Skeletal muscle tissue (tissue), 3 donors: ENCODE measurements at regions not wholly inside any gene's neighbourhood (a gene's known extent, or its start where the extent isn't known, plus 50 kb on each side); places are given as distances from the start of the nearest gene placed in this dataset.

ENCODE experiments used
- H3K27ac ChIP-seq: one replicate; pipeline ENCODE4 v1.7.0; 2013; ENCODE audit warnings: mild to moderate bottlenecking, low read depth, low read length, inconsistent platforms
- H3K27me3 ChIP-seq, 3 donors: one replicate each; pipeline ENCODE4 v1.7.0; 2013; ENCODE audit warnings: low read length in 3 of 3; ENCODE audit not compliant: control insufficient read depth in 3 of 3, insufficient read depth in 3 of 3
- H3K36me3 ChIP-seq, 3 donors: one replicate each; pipeline ENCODE4 v1.7.0; 2013; ENCODE audit warnings: low read length in 3 of 3; ENCODE audit not compliant: control insufficient read depth in 3 of 3, insufficient read depth in 3 of 3
- H3K4me1 ChIP-seq, 3 donors: one replicate each; pipeline ENCODE4 v1.7.0; 2013; ENCODE audit warnings: low read length in 3 of 3, mild to moderate bottlenecking in 3 of 3; ENCODE audit not compliant: control insufficient read depth in 3 of 3, insufficient read depth in 3 of 3
- H3K4me3 ChIP-seq, 3 donors: one replicate each; pipeline ENCODE4 v1.7.0; 2013; ENCODE audit warnings: low read length in 3 of 3
- H3K9ac ChIP-seq, 3 donors: one replicate each; pipeline ENCODE4 v1.7.0; 2013; ENCODE audit warnings: low read length in 3 of 3, mild to moderate bottlenecking in 3 of 3, moderate library complexity in 2 of 3, low read depth in 1 of 3
- H3K9me3 ChIP-seq, 3 donors: one replicate each; pipeline ENCODE4 v1.7.0; 2013; ENCODE audit warnings: low read length in 3 of 3; ENCODE audit not compliant: control insufficient read depth in 3 of 3
- donor health status: Osteomylitis.

DNA sequence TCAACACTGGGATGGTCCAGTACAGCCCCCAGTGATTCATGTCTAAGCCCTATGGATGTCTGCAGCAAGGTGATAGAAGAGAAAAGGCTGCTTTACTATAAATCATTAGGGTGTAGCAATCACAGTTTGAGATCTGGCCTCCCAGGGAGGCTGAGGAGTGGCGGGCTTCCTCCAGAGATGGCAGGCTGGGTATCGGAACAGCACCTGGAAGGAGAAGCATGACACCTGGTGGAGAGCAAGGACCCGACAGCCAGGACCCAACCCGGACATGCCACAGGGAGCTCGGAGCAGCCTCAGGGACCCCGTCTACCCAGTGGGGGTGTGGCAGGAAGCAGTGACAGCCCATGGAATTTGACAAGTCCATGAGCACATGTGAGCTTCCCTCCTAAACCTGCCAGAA, 114.8 kb upstream of the CD93 start:
- Histone ChIP-seq H3K36me3 (no peaks in the 10 kb centered on the region), H3K9ac (no peak overlapping the region), H3K9me3 (no peaks in the 10 kb centered on the region), H3K4me1 (peaks cover 14 to 17% (median 16%) of the 10 kb centered on the region in 3 donors), H3K27ac (no peak overlapping the region), H3K4me3 (no peak overlapping the region), H3K27me3 (no peaks in the 10 kb centered on the region)

DNA sequence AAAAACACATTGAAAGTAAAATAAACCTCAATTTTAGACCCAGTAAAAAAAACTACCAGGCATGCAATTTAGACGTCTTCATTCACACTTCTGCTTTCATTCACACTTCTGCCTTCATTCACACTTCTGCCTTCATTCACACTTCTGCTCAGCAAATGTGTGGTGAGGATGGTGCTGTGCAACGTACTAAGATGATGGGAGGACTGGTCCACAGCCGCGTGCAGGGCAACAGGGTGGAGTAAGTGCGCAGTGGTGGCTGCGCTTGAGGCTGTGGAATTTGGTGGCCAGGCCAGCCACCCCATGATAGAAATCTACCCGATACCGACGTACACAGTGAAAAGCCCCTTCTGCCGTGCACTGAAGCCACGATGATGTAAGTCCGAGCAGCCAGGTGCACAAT, 114.3 kb upstream of the CD93 start:
- no peaks in the 10 kb centered on the region for H3K36me3 ChIP-seq

GRCh38 chr20:23199356-23199755, 113.2 kb upstream of the CD93 start:
- no peak overlapping the region for H3K9ac ChIP-seq

More for the DNA sequence above, 114.3 kb upstream of the CD93 start:
- Histone ChIP-seq H3K27me3 (no peaks in the 10 kb centered on the region), H3K27ac (no peak overlapping the region), H3K4me3 (no peak overlapping the region), H3K4me1 (peaks cover 9 to 14% (median 12%) of the 10 kb centered on the region in 3 donors), H3K9me3 (no peaks in the 10 kb centered on the region), H3K9ac (no peak overlapping the region)

DNA sequence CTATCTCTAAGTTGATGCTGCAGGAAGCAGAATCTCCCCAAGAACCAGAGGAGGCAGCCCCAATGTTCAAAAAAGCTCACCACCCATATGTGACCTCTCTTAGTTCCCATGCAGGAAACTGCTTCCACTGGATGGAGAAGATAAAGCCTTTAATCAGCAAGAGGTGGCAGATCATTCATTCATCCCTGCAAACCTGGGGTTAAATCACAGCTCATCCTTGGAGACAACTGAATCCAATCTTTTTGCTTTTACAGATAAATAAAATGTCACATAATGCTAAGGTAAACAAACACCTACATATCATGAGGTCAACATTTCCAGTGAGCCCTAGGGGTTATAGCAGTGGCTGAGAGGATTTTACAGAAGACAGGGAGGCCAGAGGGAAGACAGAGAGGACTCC, 112.7 kb upstream of the CD93 start:
- Histone ChIP-seq H3K9ac (no peak overlapping the region), H3K27me3 (no peaks in the 10 kb centered on the region), H3K36me3 (no peaks in the 10 kb centered on the region), H3K4me3 (no peak overlapping the region), H3K27ac (no peak overlapping the region), H3K9me3 (no peaks in the 10 kb centered on the region), H3K4me1 (peaks cover 2 to 4% (median 4%) of the 10 kb centered on the region in 3 donors)

More at GRCh38 chr20:23199356-23199755, 113.2 kb upstream of the CD93 start:
- Histone ChIP-seq H3K4me1 (peaks cover 4% of the 10 kb centered on the region in 3 donors), H3K27ac (no peak overlapping the region), H3K4me3 (no peak overlapping the region), H3K36me3 (no peaks in the 10 kb centered on the region), H3K27me3 (no peaks in the 10 kb centered on the region), H3K9me3 (no peaks in the 10 kb centered on the region)

GRCh38 chr20:23197836-23198235, 111.7 kb upstream of the CD93 start:
- peaks cover 2 to 4% (median 2%) of the 10 kb centered on the region in 3 donors for H3K4me1 ChIP-seq
- no peak overlapping the region for H3K9ac ChIP-seq
- no peaks in the 10 kb centered on the region for H3K36me3 ChIP-seq
- H3K9me3 ChIP-seq: no peaks in the 10 kb centered on the region
- H3K27me3 ChIP-seq: no peaks in the 10 kb centered on the region
- no peak overlapping the region for H3K4me3 ChIP-seq
- no peak overlapping the region for H3K27ac ChIP-seq

DNA sequence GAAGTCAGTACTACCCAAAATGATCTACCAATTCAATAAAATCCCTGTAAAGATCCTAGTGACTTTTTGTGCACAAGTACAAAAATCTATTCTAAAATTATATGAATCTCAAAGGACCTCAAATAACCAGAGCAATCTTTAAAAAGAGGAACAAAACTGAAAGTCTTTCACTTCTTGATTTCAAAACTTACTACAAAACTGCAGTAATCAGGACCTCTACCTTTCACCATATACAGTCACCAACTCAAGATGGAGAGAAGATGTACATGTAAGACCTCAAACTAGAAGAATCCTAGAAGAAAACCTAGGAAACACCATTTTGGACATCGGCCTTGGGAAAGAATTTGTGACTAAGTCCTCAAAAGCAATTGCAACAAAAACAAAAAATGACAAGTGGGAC, 109.5 kb upstream of the CD93 start:
- no peak overlapping the region for H3K9ac ChIP-seq

GRCh38 chr20:23193801-23194384, 107.8 kb upstream of the CD93 start:
- Histone ChIP-seq H3K27me3 (no peaks in the 10 kb centered on the region), H3K4me1 (no peaks in the 10 kb centered on the region), H3K9ac (no peak overlapping the region), H3K4me3 (no peak overlapping the region), H3K27ac (no peak overlapping the region), H3K36me3 (no peaks in the 10 kb centered on the region), H3K9me3 (no peaks in the 10 kb centered on the region)

More for the DNA sequence above, 109.5 kb upstream of the CD93 start:
- Histone ChIP-seq H3K36me3 (no peaks in the 10 kb centered on the region), H3K9me3 (no peaks in the 10 kb centered on the region), H3K4me1 (peaks cover 0 to under 1% (median 0%) of the 10 kb centered on the region in 3 donors), H3K4me3 (no peak overlapping the region), H3K27ac (no peak overlapping the region), H3K27me3 (no peaks in the 10 kb centered on the region)

DNA sequence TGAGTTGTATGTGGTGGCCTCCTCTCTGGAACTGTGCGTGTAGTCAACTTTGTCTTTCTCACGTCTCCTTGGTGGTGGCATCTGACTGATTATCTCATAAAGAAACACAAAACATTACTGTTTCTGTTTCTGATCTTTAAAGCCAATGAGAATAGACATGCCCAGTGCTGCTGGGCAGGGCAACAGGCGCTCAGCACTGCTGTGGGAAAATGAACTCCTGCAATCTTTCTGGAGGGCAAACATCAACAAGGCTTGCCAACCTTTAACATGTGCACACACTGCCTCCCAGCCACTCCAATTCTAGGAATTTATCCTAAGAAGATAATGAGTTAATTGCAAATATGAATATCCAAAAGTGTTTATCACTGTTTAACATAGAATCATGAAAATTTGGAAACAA, 106.3 kb upstream of the CD93 start:
- no peak overlapping the region for H3K27ac ChIP-seq
- H3K9ac ChIP-seq: no peak overlapping the region
- H3K4me3 ChIP-seq: no peak overlapping the region
- H3K36me3 ChIP-seq: no peaks in the 10 kb centered on the region
- no peaks in the 10 kb centered on the region for H3K9me3 ChIP-seq
- no peaks in the 10 kb centered on the region for H3K27me3 ChIP-seq
- H3K4me1 ChIP-seq: peaks cover 4 to 11% (median 7%) of the 10 kb centered on the region in 3 donors

- H3K4me1 ChIP-seq: peaks cover 4 to 20% (median 13%) of the 10 kb centered on the region in 3 donors
- no peaks in the 10 kb centered on the region for H3K9me3 ChIP-seq
- H3K27me3 ChIP-seq: no peaks in the 10 kb centered on the region
- H3K9ac ChIP-seq: no peak overlapping the region
- no peak overlapping the region for H3K4me3 ChIP-seq
- no peaks in the 10 kb centered on the region for H3K36me3 ChIP-seq
- H3K27ac ChIP-seq: no peak overlapping the region
Measured at GRCh38 chr20:23190557-23190956, 104.4 kb upstream of the CD93 start.

DNA sequence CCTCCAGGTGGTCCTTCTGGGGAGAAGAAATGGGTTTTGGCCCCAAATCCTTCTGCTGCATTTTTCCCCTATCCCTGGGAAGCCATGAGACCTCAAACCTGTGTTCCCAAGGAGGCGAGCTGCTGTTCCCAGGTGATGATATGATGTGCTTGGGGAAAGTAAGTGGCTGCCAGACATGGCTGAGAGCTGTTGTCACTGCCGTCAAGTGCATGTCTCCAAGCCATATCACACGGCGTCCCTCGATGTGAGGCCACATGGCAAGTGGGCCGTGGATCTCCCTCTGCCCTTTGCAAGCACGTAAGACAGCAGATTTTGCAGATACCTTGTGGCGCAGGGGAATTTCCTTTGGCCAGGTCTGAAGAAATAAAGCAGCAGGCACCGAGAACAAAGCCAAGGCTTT, 103.7 kb upstream of the CD93 start:
- Histone ChIP-seq H3K27ac (no peak overlapping the region), H3K4me1 (peaks cover 4 to 20% (median 13%) of the 10 kb centered on the region in 3 donors), H3K9me3 (no peaks in the 10 kb centered on the region), H3K9ac (no peak overlapping the region), H3K27me3 (no peaks in the 10 kb centered on the region), H3K4me3 (no peak overlapping the region), H3K36me3 (no peaks in the 10 kb centered on the region)
